ENCODE measurements at regions not wholly inside any gene's neighbourhood (a gene's known extent, or its start where the extent isn't known, plus 50 kb on each side); places are given as distances from the start of the nearest gene placed in this dataset.

DNA sequence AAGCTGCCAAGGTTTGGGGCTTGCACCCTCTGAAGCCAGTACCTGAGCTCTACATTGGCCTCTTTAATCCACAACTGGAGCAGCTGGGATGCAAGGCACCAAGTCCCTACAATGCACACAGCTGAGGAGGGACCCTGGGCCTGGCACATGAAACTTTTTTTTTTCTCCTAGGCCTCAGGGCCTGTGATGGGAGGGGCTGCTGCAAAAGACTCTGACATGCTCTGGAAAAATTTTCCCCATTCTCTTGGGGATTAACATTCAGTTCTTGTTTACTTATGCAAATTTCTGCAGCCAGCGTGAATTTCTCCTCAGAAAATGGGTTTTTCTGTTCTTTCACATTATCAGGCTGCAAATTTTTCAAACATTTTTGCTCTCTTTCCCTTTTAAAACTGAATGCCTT is 1072.2 kb downstream of the BRINP3 start:
- H3K27me3 ChIP-seq (ENCODE audit: insufficient read depth, low read length) = no peaks in the 10 kb centered on the region
- no peaks in the 10 kb centered on the region for H3K36me3 ChIP-seq (ENCODE audit: insufficient read depth, low read length)
- no peak overlapping the region for H3K4me2 ChIP-seq (ENCODE audit: low read length)
- no peak overlapping the region for H2AFZ ChIP-seq (ENCODE audit: low read length)
- no peak overlapping the region for H3K27ac ChIP-seq (ENCODE audit: low read depth, low read length, poor library complexity, severe bottlenecking)
- no peak overlapping the region for H3K9ac ChIP-seq (ENCODE audit: low read length)
- no peaks in the 10 kb centered on the region for H4K20me1 ChIP-seq (ENCODE audit: insufficient read depth, low read length)
- no peaks in the 10 kb centered on the region for H3K4me1 ChIP-seq (ENCODE audit: insufficient read depth, low read length, severe bottlenecking)
- no peaks in the 10 kb centered on the region for H3K9me2 ChIP-seq (ENCODE audit: low read depth, low read length)
- TF ChIP-seq, protein P1, sequence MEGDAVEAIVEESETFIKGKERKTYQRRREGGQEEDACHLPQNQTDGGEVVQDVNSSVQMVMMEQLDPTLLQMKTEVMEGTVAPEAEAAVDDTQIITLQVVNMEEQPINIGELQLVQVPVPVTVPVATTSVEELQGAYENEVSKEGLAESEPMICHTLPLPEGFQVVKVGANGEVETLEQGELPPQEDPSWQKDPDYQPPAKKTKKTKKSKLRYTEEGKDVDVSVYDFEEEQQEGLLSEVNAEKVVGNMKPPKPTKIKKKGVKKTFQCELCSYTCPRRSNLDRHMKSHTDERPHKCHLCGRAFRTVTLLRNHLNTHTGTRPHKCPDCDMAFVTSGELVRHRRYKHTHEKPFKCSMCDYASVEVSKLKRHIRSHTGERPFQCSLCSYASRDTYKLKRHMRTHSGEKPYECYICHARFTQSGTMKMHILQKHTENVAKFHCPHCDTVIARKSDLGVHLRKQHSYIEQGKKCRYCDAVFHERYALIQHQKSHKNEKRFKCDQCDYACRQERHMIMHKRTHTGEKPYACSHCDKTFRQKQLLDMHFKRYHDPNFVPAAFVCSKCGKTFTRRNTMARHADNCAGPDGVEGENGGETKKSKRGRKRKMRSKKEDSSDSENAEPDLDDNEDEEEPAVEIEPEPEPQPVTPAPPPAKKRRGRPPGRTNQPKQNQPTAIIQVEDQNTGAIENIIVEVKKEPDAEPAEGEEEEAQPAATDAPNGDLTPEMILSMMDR (IDR thresholded peaks at IDR 0.05; ENCODE audit: low read length) = no peak
- no peak for TF ChIP-seq EZH2 (IDR thresholded peaks at IDR 0.05; ENCODE audit: borderline replicate concordance, low read length)
- H3K4me3 ChIP-seq (ENCODE audit: low read depth, low read length, poor library complexity, severe bottlenecking) = no peak overlapping the region
- no peaks in the 10 kb centered on the region for H3K9me3 ChIP-seq (ENCODE audit: low read length)
- H3K79me2 ChIP-seq (ENCODE audit: insufficient read depth, low read length) = no peaks in the 10 kb centered on the region
- no peaks in the 10 kb centered on the region for H3F3A ChIP-seq (ENCODE audit: insufficient read depth, low read length)

DNA sequence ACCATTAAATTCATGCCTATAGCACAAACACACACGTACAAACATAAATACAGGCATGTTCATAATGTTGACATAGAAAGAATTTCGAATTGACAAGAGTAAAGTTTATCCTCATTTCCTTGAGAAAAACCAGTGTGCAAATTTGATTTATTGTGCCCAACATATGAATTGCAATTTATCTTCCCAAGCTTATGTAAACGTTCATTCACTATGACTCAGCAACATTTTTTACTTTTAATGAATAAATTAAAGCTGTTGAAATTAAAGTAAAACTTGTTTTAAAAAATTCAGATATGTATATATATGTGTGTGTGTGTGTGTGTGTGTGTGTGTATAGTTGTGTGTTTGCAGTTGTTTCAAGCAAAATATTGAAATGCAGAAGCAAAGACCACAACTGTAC is 1067.9 kb downstream of the BRINP3 start:
- no peaks in the 10 kb centered on the region for H3K36me3 ChIP-seq (ENCODE audit: insufficient read depth, low read length)
- no peaks in the 10 kb centered on the region for H3K9me3 ChIP-seq (ENCODE audit: low read length)
- no peaks in the 10 kb centered on the region for H3K27me3 ChIP-seq (ENCODE audit: insufficient read depth, low read length)
- H3K9me2 ChIP-seq (ENCODE audit: low read depth, low read length) = no peaks in the 10 kb centered on the region
- no peak overlapping the region for H3K27ac ChIP-seq (ENCODE audit: low read depth, low read length, poor library complexity, severe bottlenecking)
- no peaks in the 10 kb centered on the region for H3F3A ChIP-seq (ENCODE audit: insufficient read depth, low read length)
- no peak overlapping the region for H3K9ac ChIP-seq (ENCODE audit: low read length)
- H3K4me2 ChIP-seq (ENCODE audit: low read length) = no peak overlapping the region
- H3K79me2 ChIP-seq (ENCODE audit: insufficient read depth, low read length) = no peaks in the 10 kb centered on the region
- no peak overlapping the region for H2AFZ ChIP-seq (ENCODE audit: low read length)
- no peaks in the 10 kb centered on the region for H4K20me1 ChIP-seq (ENCODE audit: insufficient read depth, low read length)
- no peaks in the 10 kb centered on the region for H3K4me1 ChIP-seq (ENCODE audit: insufficient read depth, low read length, severe bottlenecking)
- H3K4me3 ChIP-seq (ENCODE audit: low read depth, low read length, poor library complexity, severe bottlenecking) = no peak overlapping the region
- TF ChIP-seq EZH2 (IDR thresholded peaks at IDR 0.05; ENCODE audit: borderline replicate concordance, low read length) = no peak
- TF ChIP-seq, protein P1 (IDR thresholded peaks at IDR 0.05; ENCODE audit: low read length) = no peak

DNA sequence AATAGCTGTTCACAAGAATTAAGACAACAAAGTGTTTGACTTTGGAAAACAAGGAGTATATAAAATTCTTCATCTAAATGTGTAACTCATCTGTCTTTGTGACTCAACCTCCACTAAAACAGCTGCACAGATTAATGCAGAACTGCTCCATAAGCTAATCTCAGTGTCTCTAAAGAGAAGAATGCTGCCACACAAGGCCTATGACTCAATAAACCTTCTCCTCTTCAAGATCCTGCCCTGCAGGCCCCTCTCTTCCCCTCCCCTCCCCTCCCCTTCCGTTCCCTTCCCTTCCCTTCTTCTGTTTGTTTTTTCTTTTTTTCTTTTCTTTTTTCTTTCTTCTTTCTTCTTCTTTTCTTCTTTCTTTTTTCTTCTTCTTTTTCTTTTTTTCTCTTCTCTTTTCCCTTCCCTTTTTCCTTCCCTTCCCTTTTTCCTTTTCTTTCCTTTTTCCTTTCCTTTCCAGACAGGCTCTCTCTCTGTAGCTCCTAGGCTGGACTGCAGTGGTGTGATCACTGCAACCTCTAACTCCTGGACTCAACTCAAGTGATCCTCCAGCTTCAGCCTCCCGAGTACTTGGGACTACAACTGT is 1052.8 kb downstream of the BRINP3 start:
- Histone ChIP-seq H3K9me2 (ENCODE audit: low read depth, low read length) (no peaks in the 10 kb centered on the region), H3K9ac (ENCODE audit: low read length) (no peak overlapping the region), H4K20me1 (ENCODE audit: insufficient read depth, low read length) (no peaks in the 10 kb centered on the region), H3K4me3 (ENCODE audit: low read depth, low read length, poor library complexity, severe bottlenecking) (no peak overlapping the region), H3K27ac (ENCODE audit: low read depth, low read length, poor library complexity, severe bottlenecking) (no peak overlapping the region), H3F3A (ENCODE audit: insufficient read depth, low read length) (no peaks in the 10 kb centered on the region), H3K4me2 (ENCODE audit: low read length) (no peak overlapping the region), H3K79me2 (ENCODE audit: insufficient read depth, low read length) (no peaks in the 10 kb centered on the region), H3K4me1 (ENCODE audit: insufficient read depth, low read length, severe bottlenecking) (no peaks in the 10 kb centered on the region), H3K36me3 (ENCODE audit: insufficient read depth, low read length) (no peaks in the 10 kb centered on the region), H2AFZ (ENCODE audit: low read length) (no peak overlapping the region), H3K9me3 (ENCODE audit: low read length) (no peaks in the 10 kb centered on the region), H3K27me3 (ENCODE audit: insufficient read depth, low read length) (no peaks in the 10 kb centered on the region)
- TF ChIP-seq EZH2 (IDR thresholded peaks at IDR 0.05; ENCODE audit: borderline replicate concordance, low read length) = no peak
- TF ChIP-seq, protein P1 (IDR thresholded peaks at IDR 0.05; ENCODE audit: low read length) = no peak
